HL-60 (cell line): ENCODE measurements at regions not wholly inside any gene's neighbourhood (a gene's known extent, or its start where the extent isn't known, plus 50 kb on each side); places are given as distances from the start of the nearest gene placed in this dataset.

Experiments used
- DNase-seq, 2 experiments: peaks; one replicate each; pipeline ENCODE4 v3.0.0-alpha.2; 2010 to 2020; ENCODE audit warnings: low read depth in 1 of 2, low spot score in 1 of 2
- H3K27ac ChIP-seq: fragments of 250-450 bp; sonication (Bioruptor Pico); replicated peaks from 2 replicates; pipeline ENCODE4 v1.5.1; 2020; ENCODE audit warnings: mild to moderate bottlenecking, moderate library complexity
- H3K27me3 ChIP-seq: fragments of 250-450 bp; sonication (Bioruptor Pico); 2 replicates; pipeline ENCODE4 v1.5.1; 2021; ENCODE audit warnings: mild to moderate bottlenecking, moderate library complexity; ENCODE audit not compliant: insufficient read depth, poor library complexity, severe bottlenecking
- H3K4me3 ChIP-seq: replicated peaks from 2 replicates; pipeline ENCODE4 v1.5.1; 2011; ENCODE audit warnings: mild to moderate bottlenecking, control low read depth, low read length; ENCODE audit not compliant: insufficient read depth
- CTCF ChIP-seq: IDR thresholded peaks from one replicate; pipeline ENCODE4 v1.5.1; 2011; ENCODE audit warnings: low read length, control low read depth, inconsistent platforms; ENCODE audit not compliant: insufficient read depth
- GABPA ChIP-seq: IDR thresholded peaks from 2 replicates; pipeline ENCODE4 v1.6.1; 2012; ENCODE audit warnings: low read depth
- POLR2AphosphoS5 ChIP-seq: IDR thresholded peaks from 2 replicates; pipeline ENCODE4 v1.6.1; 2012; ENCODE audit warnings: low read depth
- SPI1 ChIP-seq: IDR thresholded peaks from 2 replicates; pipeline ENCODE4 v1.6.1; 2012; ENCODE audit warnings: low read depth, mild to moderate bottlenecking, borderline replicate concordance
- TF ChIP-seq, protein P1 (sequence below): IDR thresholded peaks from 2 replicates; pipeline ENCODE4 v1.6.1; 2012; ENCODE audit warnings: low read depth; ENCODE audit not compliant: insufficient replicate concordance

DNA sequence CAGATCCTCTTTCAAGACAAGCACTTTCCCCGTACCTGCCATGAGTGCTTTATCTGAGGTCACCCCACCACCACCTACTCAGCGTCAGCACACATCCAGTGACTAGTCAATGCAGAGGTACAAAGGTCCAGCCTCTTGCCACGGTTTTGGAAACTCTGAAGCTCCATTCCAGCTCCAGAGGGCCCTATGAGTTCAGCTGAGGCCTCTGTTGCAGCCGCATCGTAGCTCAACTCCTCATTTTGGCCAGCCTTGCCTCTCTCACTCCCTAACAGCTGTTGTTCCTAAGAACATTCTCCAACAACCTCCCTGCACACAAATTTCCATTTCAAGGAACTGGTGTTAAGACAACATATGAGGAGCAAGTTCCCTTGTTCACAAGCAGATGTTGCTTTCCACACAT, 405.1 kb upstream of the PROK2 start:
- no peak overlapping the region for H3K27ac ChIP-seq
- TF ChIP-seq POLR2AphosphoS5 (no peak), SPI1 (no peak), CTCF (no peak), GABPA (no peak)
- TF ChIP-seq, protein P1, sequence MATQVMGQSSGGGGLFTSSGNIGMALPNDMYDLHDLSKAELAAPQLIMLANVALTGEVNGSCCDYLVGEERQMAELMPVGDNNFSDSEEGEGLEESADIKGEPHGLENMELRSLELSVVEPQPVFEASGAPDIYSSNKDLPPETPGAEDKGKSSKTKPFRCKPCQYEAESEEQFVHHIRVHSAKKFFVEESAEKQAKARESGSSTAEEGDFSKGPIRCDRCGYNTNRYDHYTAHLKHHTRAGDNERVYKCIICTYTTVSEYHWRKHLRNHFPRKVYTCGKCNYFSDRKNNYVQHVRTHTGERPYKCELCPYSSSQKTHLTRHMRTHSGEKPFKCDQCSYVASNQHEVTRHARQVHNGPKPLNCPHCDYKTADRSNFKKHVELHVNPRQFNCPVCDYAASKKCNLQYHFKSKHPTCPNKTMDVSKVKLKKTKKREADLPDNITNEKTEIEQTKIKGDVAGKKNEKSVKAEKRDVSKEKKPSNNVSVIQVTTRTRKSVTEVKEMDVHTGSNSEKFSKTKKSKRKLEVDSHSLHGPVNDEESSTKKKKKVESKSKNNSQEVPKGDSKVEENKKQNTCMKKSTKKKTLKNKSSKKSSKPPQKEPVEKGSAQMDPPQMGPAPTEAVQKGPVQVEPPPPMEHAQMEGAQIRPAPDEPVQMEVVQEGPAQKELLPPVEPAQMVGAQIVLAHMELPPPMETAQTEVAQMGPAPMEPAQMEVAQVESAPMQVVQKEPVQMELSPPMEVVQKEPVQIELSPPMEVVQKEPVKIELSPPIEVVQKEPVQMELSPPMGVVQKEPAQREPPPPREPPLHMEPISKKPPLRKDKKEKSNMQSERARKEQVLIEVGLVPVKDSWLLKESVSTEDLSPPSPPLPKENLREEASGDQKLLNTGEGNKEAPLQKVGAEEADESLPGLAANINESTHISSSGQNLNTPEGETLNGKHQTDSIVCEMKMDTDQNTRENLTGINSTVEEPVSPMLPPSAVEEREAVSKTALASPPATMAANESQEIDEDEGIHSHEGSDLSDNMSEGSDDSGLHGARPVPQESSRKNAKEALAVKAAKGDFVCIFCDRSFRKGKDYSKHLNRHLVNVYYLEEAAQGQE, result no peak
- no peak for DNase-seq
- no peak overlapping the region for H3K4me3 ChIP-seq
- H3K27me3 ChIP-seq, result no peaks in the 10 kb centered on the region

GRCh38 chr3:72189339-72189738, 404.4 kb upstream of the PROK2 start:
- Histone ChIP-seq H3K27ac (no peak overlapping the region), H3K4me3 (no peak overlapping the region), H3K27me3 (no peaks in the 10 kb centered on the region)
- TF ChIP-seq POLR2AphosphoS5 (no peak), CTCF (no peak), SPI1 (no peak), GABPA (no peak)
- TF ChIP-seq, protein P1, result no peak
- no peak for DNase-seq

DNA sequence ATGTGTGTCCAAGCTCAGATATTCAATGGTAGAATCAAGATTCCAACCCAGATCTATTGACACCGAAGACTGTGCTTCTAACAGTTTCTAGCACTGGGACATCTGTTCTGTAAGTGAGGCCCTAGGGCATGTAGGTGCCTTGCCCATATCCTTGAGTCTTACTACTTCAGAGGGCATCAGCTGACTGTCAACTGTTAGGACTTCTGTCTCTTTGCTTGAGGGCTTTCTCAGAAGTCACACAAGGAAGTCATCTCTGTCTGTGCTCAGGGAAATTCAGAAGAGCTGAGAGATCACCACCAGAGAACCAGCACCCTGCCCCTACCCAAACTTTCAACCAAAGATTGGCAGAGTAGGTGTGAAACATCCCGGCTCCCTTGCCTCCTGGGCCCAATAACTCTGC, 403.6 kb upstream of the PROK2 start:
- no peak for DNase-seq
- Histone ChIP-seq H3K27ac (no peak overlapping the region), H3K27me3 (no peaks in the 10 kb centered on the region), H3K4me3 (no peak overlapping the region)
- TF ChIP-seq CTCF, result no peak
- TF ChIP-seq, protein P1, result no peak
- TF ChIP-seq POLR2AphosphoS5, result no peak
- TF ChIP-seq GABPA, result no peak
- TF ChIP-seq SPI1, result no peak
